Esophagus muscularis mucosa (tissue), 4 donors: ENCODE measurements at regions not wholly inside any gene's neighbourhood (a gene's known extent, or its start where the extent isn't known, plus 50 kb on each side); places are given as distances from the start of the nearest gene placed in this dataset.

Source experiments
- DNase-seq: peaks from one replicate; pipeline ENCODE4 v3.0.0-alpha.2; 2017; ENCODE audit errors: extremely low spot score
- H3K27ac ChIP-seq, 4 donors: fragments of 200-600 bp; sonication (generic); replicated peaks in 1 of 4; 1 replicate in 3 of 4; 2 replicates in 1 of 4; pipeline ENCODE4 v1.5.1; 2016 to 2019; ENCODE audit warnings: mild to moderate bottlenecking in 1 of 4
- H3K27me3 ChIP-seq, 4 donors: fragments of 200-600 bp; sonication (generic); one replicate each; pipeline versions ENCODE4 v1.5.1 to v1.6.0; 2016 to 2019
- H3K36me3 ChIP-seq, 4 donors: fragments of 200-600 bp; sonication (generic); one replicate each; pipeline ENCODE4 v1.5.1; 2016 to 2019
- H3K4me1 ChIP-seq, 4 donors: fragments of 200-600 bp; sonication (generic); one replicate each; pipeline ENCODE4 v1.5.1; 2016 to 2019
- H3K4me3 ChIP-seq, 4 donors: fragments of 200-600 bp; sonication (generic); 1 replicate in 2 of 4; 2 replicates in 2 of 4; pipeline ENCODE4 v1.5.1; 2016 to 2019; ENCODE audit warnings: mild to moderate bottlenecking in 4 of 4, moderate library complexity in 1 of 4
- H3K9me3 ChIP-seq, 4 donors: fragments of 200-600 bp; sonication (generic); 1 replicate in 3 of 4; 2 replicates in 1 of 4; pipeline ENCODE4 v1.5.1; 2016 to 2019
- CTCF ChIP-seq, 3 experiments: fragments of 200-600 bp in 2 of 3; fragments of 450-650 bp in 1 of 3; sonication (generic) in 2 of 3; IDR thresholded peaks; one replicate each; pipeline ENCODE4 v1.5.1; 2017 to 2019; ENCODE audit warnings: antibody characterized with exemption in 3 of 3, mild to moderate bottlenecking in 2 of 3, moderate library complexity in 1 of 3
- EP300 ChIP-seq: sonication (generic); formaldehyde crosslinking; IDR thresholded peaks from one replicate; pipeline ENCODE4 v1.6.1; 2017; ENCODE audit warnings: antibody characterized with exemption
- POLR2A ChIP-seq: fragments of 450-650 bp; IDR thresholded peaks from one replicate; pipeline ENCODE4 v1.6.1; 2017; ENCODE audit warnings: antibody characterized with exemption, moderate library complexity, mild to moderate bottlenecking, low read depth
- POLR2AphosphoS5 ChIP-seq, 2 donors: sonication (generic); formaldehyde crosslinking; IDR thresholded peaks; one replicate each; pipeline ENCODE4 v1.6.1; 2017; ENCODE audit warnings: antibody characterized with exemption in 2 of 2
- WGBS: methylation state at CpG from one replicate; pipeline ENCODE4 v1.1.5; 2018; 5-methylcytosine and 5-hydroxymethylcytosine counted together
- intact Hi-C: fragments of 100-400 bp; cut with DNase I; formaldehyde crosslinking; loops from one replicate; pipeline ENCODE4 v1.15.1; 2023

GRCh38 chr14:84819528-84819927 lies 710.4 kb upstream of the FLRT2 start:
- WGBS, result 77% methylated on average over 2 of the region's 2 CpGs
- H3K4me3 ChIP-seq, result no peak overlapping the region
- H3K4me1 ChIP-seq, result no peaks in the 10 kb centered on the region
- no peaks in the 10 kb centered on the region for H3K9me3 ChIP-seq
- intact Hi-C loops, result no loop called here
- TF ChIP-seq POLR2A (no peak), EP300 (no peak), POLR2AphosphoS5 (IDR thresholded peaks at IDR 0.05) (no peak), CTCF (IDR thresholded peaks at IDR 0.05) (no peak)
- H3K27ac ChIP-seq, result no peak overlapping the region
- no peak for DNase-seq
- no peaks in the 10 kb centered on the region for H3K36me3 ChIP-seq
- H3K27me3 ChIP-seq, result no peaks in the 10 kb centered on the region

GRCh38 chr14:84825481-84826251 lies 704.3 kb upstream of the FLRT2 start:
- TF ChIP-seq EP300 (no peak), POLR2AphosphoS5 (IDR thresholded peaks at IDR 0.05) (no peak), POLR2A (no peak), CTCF (IDR thresholded peaks at IDR 0.05) (no peak)
- intact Hi-C loops, result no loop called here

GRCh38 chr14:84826294-84826693 lies 703.6 kb upstream of the FLRT2 start:
- WGBS, result 64% methylated on average over 2 of the region's 2 CpGs
- Histone ChIP-seq H3K4me3 (no peak overlapping the region), H3K4me1 (no peaks in the 10 kb centered on the region), H3K27ac (no peak overlapping the region), H3K9me3 (no peaks in the 10 kb centered on the region), H3K36me3 (no peaks in the 10 kb centered on the region), H3K27me3 (no peaks in the 10 kb centered on the region)
- TF ChIP-seq CTCF (IDR thresholded peaks at IDR 0.05) (no peak), POLR2A (no peak), EP300 (no peak), POLR2AphosphoS5 (IDR thresholded peaks at IDR 0.05) (no peak)
- no peak for DNase-seq
- intact Hi-C loops, result no loop called here

More at GRCh38 chr14:84825481-84826251, 704.3 kb upstream of the FLRT2 start:
- Histone ChIP-seq H3K27ac (no peak overlapping the region), H3K36me3 (no peaks in the 10 kb centered on the region), H3K9me3 (no peaks in the 10 kb centered on the region), H3K4me3 (no peak overlapping the region), H3K4me1 (no peaks in the 10 kb centered on the region), H3K27me3 (no peaks in the 10 kb centered on the region)
- DNase-seq, result no peak
- WGBS, result 88% methylated on average over 8 of the region's 8 CpGs

- Histone ChIP-seq H3K27ac (no peak overlapping the region), H3K9me3 (no peaks in the 10 kb centered on the region), H3K4me1 (no peaks in the 10 kb centered on the region), H3K4me3 (no peak overlapping the region), H3K27me3 (no peaks in the 10 kb centered on the region), H3K36me3 (no peaks in the 10 kb centered on the region)
- TF ChIP-seq POLR2A (no peak), EP300 (no peak), POLR2AphosphoS5 (IDR thresholded peaks at IDR 0.05) (no peak), CTCF (IDR thresholded peaks at IDR 0.05) (no peak)
- no peak for DNase-seq
- intact Hi-C loops, result no loop called here
These were observed 679.3 kb upstream of the FLRT2 start for GRCh38 chr14:84850595-84850994.
